CD4-positive, alpha-beta memory T cell (primary cell): ENCODE measurements at regions not wholly inside any gene's neighbourhood (a gene's known extent, or its start where the extent isn't known, plus 50 kb on each side); places are given as distances from the start of the nearest gene placed in this dataset.

Experiments
- CTCF ChIA-PET: fragments of 350-600 bp; sonication (Branson Sonifier 250); formaldehyde crosslinking; loops from one replicate; lab custom pipeline; 2021; ENCODE audit warnings: inconsistent platforms; ENCODE audit not compliant: partially characterized antibody; lab: Charles Lee
- POLR2A ChIA-PET: fragments of 350-600 bp; sonication (Branson Sonifier 250); formaldehyde crosslinking; loops from one replicate; lab custom pipeline; 2021; ENCODE audit not compliant: partially characterized antibody; lab: Charles Lee
- DNase-seq, 5 donors: peaks; one replicate each; pipeline versions ENCODE4 v3.0.0 to v3.0.0-alpha.2; 2020 to 2022; ENCODE audit warnings: mixed read lengths in 1 of 5
- H3K27ac ChIP-seq: one replicate; pipeline ENCODE4 v1.7.0; 2013; ENCODE audit warnings: low read depth, low read length
- H3K27me3 ChIP-seq: 2 replicates; pipeline ENCODE4 v1.7.0; 2013; ENCODE audit warnings: mild to moderate bottlenecking, low read length, moderate library complexity; ENCODE audit not compliant: insufficient read depth
- H3K36me3 ChIP-seq: 2 replicates; pipeline ENCODE4 v1.7.0; 2013; ENCODE audit warnings: mild to moderate bottlenecking, low read length, moderate library complexity; ENCODE audit not compliant: insufficient read depth
- H3K4me1 ChIP-seq: 2 replicates; pipeline ENCODE4 v1.7.0; 2013; ENCODE audit warnings: mild to moderate bottlenecking, low read length, moderate library complexity; ENCODE audit not compliant: insufficient read depth
- H3K4me3 ChIP-seq, 2 donors: one replicate each; pipeline ENCODE4 v1.7.0; 2013; ENCODE audit warnings: low read length in 2 of 2, mild to moderate bottlenecking in 1 of 2
- H3K9me3 ChIP-seq, 2 donors: one replicate each; pipeline ENCODE4 v1.7.0; 2013; ENCODE audit warnings: low read length in 2 of 2, control low read depth in 1 of 2; ENCODE audit not compliant: control insufficient read depth in 1 of 2
- H3K27ac Mint-ChIP-seq, 7 donors: one replicate each; pipeline ENCODE4 v1.8.0; 2020 to 2021; ENCODE audit warnings: mixed read lengths in 7 of 7, mild to moderate bottlenecking in 6 of 7, inconsistent platforms in 3 of 7, moderate library complexity in 3 of 7
- H3K27me3 Mint-ChIP-seq, 2 donors: one replicate each; pipeline ENCODE4 v1.8.0; 2020 to 2021; ENCODE audit warnings: mixed read lengths in 2 of 2
- H3K36me3 Mint-ChIP-seq, 2 donors: one replicate each; pipeline ENCODE4 v1.8.0; 2020 to 2021; ENCODE audit warnings: mixed read lengths in 2 of 2, inconsistent platforms in 1 of 2, mild to moderate bottlenecking in 1 of 2
- H3K4me1 Mint-ChIP-seq, 4 donors: one replicate each; pipeline ENCODE4 v1.8.0; 2020 to 2021; ENCODE audit warnings: mixed read lengths in 4 of 4, mild to moderate bottlenecking in 1 of 4
- H3K4me3 Mint-ChIP-seq, 8 donors: one replicate each; pipeline ENCODE4 v1.8.0; 2020 to 2021; ENCODE audit warnings: mixed read lengths in 8 of 8, mild to moderate bottlenecking in 7 of 8, moderate library complexity in 6 of 8, inconsistent platforms in 3 of 8
- H3K9me3 Mint-ChIP-seq, 8 donors: one replicate each; pipeline ENCODE4 v1.8.0; 2020 to 2021; ENCODE audit warnings: mixed read lengths in 8 of 8, mild to moderate bottlenecking in 5 of 8, inconsistent platforms in 3 of 8, moderate library complexity in 1 of 8
- intact Hi-C: fragments of 100-400 bp; cut with micrococcal nuclease; formaldehyde crosslinking; loops from one replicate; pipeline ENCODE4 v1.15.1; 2023

- H3K9me3 ChIP-seq: no peaks in the 10 kb centered on the region
- ChIA-PET CTCF (interaction anchor here (1.2 to 2.2 kb wide), 4 partner anchors 13 to 97 kb away, joined by 3 to 5 read pairs (median 3); no protein-coding TSS in a partner anchor), POLR2A (interaction anchor here (1.0 to 4.9 kb wide), 6 partner anchors 9 to 105 kb away, joined by 4 to 58 read pairs (median 4); no protein-coding TSS in a partner anchor)
- H3K27ac Mint-ChIP-seq: peak overlapping the region in 6 of 7 donors; percentile 38 to 97 (median 95)
- H3K27me3 Mint-ChIP-seq: no peaks in the 10 kb centered on the region
- H3K36me3 ChIP-seq: no peaks in the 10 kb centered on the region
- peak overlapping the region in 3 of 8 donors; percentile 7 to 89 (median 32) for H3K4me3 Mint-ChIP-seq
- no peak overlapping the region for H3K27ac ChIP-seq
- intact Hi-C loops: loop anchor here (2.0 to 5.0 kb wide), 3 partner anchors 15 to 102 kb away; no protein-coding TSS in a partner anchor
- DNase-seq: no peak
- peaks cover 63% of the 10 kb centered on the region for H3K4me1 ChIP-seq
- H3K4me1 Mint-ChIP-seq: peaks cover 54 to 71% (median 60%) of the 10 kb centered on the region in 4 donors
- no peak overlapping the region for H3K4me3 ChIP-seq
- no peaks in the 10 kb centered on the region for H3K36me3 Mint-ChIP-seq
- no peaks in the 10 kb centered on the region for H3K27me3 ChIP-seq
- peaks cover 0 to 4% (median 0%) of the 10 kb centered on the region in 8 donors for H3K9me3 Mint-ChIP-seq
These were observed 51.4 kb upstream of the AOAH start for GRCh38 chr7:36775676-36776075.

GRCh38 chr7:36775061-36775620 is 50.8 kb upstream of the AOAH start:
- peak overlapping the region in 3 of 8 donors; percentile 6 to 31 (median 25) for H3K4me3 Mint-ChIP-seq
- H3K27ac ChIP-seq: no peak overlapping the region
- H3K4me1 ChIP-seq: peaks cover 58% of the 10 kb centered on the region
- POLR2A ChIA-PET: interaction anchor here (1.0 to 4.9 kb wide), 4 partner anchors 9 to 104 kb away, joined by 4 to 58 read pairs (median 4); no protein-coding TSS in a partner anchor
- H3K27me3 ChIP-seq: no peaks in the 10 kb centered on the region
- peaks cover 49 to 66% (median 55%) of the 10 kb centered on the region in 4 donors for H3K4me1 Mint-ChIP-seq
- H3K27me3 Mint-ChIP-seq: no peaks in the 10 kb centered on the region
- H3K9me3 ChIP-seq: no peaks in the 10 kb centered on the region
- no peaks in the 10 kb centered on the region for H3K36me3 Mint-ChIP-seq
- CTCF ChIA-PET: interaction anchor here (0.6 to 2.2 kb wide), 4 partner anchors 10 to 96 kb away, joined by 3 to 5 read pairs (median 3); no protein-coding TSS in a partner anchor
- H3K9me3 Mint-ChIP-seq: peaks cover 0 to 4% (median 0%) of the 10 kb centered on the region in 8 donors
- H3K27ac Mint-ChIP-seq: peak overlapping the region in 6 of 7 donors; percentile 22 to 96 (median 52)
- no peak overlapping the region for H3K4me3 ChIP-seq
- intact Hi-C loops: loop anchor here (5.0 kb wide), 2 partner anchors 38 to 102 kb away; no protein-coding TSS in a partner anchor
- H3K36me3 ChIP-seq: no peaks in the 10 kb centered on the region
- no peak for DNase-seq
